ENCODE measurements at regions not wholly inside any gene's neighbourhood (a gene's known extent, or its start where the extent isn't known, plus 50 kb on each side); places are given as distances from the start of the nearest gene placed in this dataset.
A peak's percentile ranks its signal among the peaks of the same experiment; 100 is the strongest.
"Not testable (repeated sequence)": the region's sequence is repeated elsewhere in the genome, so short reads cannot be mapped to it uniquely, and the experiment has no call there.

GRCh38 chr15:85267158-85267857 lies 113.1 kb upstream of the AKAP13 start:
- not testable (repeated sequence) for DNase-seq

GRCh38 chr15:85274315-85275050 lies 105.9 kb upstream of the AKAP13 start:
- peak; percentile 58 for DNase-seq

GRCh38 chr15:85276508-85276907 lies 103.9 kb upstream of the AKAP13 start:
- DNase-seq = no peak

- peak; percentile 34 for DNase-seq
Measured at GRCh38 chr15:85276921-85277320, 103.5 kb upstream of the AKAP13 start.

GRCh38 chr15:85277847-85278370 lies 102.5 kb upstream of the AKAP13 start:
- no peak for DNase-seq

DNA sequence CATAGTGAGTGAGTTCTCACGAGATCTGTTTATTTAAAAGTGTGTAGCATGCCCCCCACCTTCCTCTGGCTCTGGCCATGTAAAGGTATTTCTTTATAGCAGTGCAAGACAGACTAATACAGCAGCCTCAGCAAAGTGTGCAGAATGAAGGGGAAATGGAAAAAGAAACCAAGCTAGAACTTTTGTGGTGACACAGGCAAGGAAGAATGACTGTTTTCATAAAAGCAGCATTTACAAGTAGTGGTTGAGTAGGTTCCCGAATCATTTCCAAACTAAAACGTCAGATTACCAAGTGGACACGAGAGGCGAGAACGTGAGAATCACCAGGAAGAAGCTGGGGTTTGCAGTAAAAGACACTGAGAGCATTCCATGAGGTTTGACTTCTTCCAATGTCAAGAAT lies 100.2 kb upstream of the AKAP13 start:
- DNase-seq = no peak

DNA sequence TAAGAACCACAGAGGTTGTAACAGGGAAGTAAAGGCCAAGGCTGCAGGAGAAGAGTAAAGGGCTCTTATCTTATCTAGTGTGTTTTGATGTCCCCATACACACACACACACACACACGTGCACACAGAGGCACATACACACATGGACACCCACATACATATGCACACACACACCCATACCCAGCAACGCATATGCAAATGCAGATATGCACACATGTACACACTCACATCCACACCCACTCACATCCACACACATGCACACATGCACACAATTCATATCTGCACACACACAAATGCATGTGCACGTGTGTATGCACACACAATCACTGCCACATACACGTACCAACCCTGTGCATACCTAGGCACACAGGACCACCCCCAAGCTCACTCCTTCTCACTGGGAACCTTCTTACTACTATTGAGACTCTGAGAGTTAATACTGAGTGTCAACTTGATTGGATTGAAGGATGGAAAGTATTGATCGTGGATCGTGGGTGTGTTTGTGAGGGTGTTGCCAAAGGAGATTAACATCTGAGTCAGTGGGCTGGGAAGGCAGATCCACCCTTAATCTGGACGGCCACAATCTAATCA lies 99.0 kb upstream of the AKAP13 start:
- DNase-seq = no peak

DNA sequence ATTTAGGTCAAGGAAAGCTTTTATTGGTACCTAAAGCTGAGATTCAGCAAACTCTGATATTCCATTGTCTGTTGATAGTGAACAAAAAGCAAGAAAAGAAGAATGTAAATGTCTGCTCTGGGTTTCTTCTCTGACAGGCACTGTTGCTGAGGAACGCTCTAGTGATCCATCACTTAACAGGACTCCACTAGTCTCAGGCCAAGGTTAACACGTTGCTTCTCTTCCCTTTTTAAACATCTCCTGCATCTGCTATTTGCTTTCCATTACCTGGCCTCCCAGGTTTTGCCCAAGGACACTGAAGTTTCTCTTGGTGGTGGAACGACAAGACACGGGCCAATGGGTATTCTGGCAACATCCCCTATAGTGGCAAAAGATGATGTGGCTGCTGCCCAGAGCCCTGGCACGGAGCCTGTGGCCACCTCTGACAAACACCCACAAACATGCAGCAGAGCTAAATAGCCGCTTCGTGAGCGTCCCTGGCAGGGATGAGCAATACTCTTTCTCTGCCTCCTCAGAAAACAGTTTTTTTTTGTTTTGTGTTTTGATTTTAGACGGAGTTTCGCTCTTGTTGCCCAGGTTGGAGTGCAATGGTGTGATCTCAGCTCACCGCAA lies 97.8 kb upstream of the AKAP13 start:
- DNase-seq = no peak

DNA sequence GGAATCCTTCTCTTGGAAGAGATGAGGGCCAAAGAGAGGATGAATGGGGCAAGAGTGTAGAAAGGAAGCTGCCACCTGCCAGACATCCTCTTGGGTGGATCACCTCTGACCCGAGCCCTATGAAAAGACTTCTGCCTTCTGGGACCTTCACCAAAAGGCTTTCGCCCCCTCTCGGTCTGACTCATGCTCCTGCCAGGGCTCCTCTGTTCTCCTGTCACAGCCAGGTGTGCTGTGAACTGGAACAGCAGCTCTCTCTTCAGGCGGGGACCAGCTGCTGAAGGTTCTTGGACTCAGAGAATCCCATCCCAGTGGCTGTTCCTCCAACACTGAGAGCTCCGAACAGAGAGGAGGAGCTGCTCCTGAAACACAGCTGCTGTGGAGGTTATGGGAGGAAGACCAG lies 96.6 kb upstream of the AKAP13 start:
- DNase-seq = not testable (repeated sequence)

- DNase-seq = no peak
Measured at GRCh38 chr15:85284497-85284896, 95.9 kb upstream of the AKAP13 start.

GRCh38 chr15:85289677-85290365 lies 90.6 kb upstream of the AKAP13 start:
- no peak for DNase-seq

DNA sequence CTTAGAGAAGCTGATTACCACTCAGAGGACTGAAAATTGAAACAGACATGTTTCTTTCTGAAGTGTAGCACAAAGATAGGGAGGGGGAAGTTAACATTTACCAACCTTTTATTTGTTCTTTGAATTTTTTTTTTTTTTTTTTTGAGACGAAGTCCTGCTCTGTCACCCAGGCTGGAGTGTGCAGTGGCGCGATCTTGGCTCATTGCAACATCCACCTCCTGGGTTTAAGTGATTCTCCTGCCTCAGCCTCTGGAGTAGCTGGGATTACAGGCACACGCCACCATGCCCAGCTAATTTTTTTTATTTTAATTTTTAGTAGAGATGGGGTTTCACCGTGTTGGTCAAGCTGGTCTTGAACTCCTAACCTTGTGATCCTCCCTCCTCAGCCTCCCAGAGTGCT lies 87.8 kb upstream of the AKAP13 start:
- DNase-seq = not testable (repeated sequence)

DNA sequence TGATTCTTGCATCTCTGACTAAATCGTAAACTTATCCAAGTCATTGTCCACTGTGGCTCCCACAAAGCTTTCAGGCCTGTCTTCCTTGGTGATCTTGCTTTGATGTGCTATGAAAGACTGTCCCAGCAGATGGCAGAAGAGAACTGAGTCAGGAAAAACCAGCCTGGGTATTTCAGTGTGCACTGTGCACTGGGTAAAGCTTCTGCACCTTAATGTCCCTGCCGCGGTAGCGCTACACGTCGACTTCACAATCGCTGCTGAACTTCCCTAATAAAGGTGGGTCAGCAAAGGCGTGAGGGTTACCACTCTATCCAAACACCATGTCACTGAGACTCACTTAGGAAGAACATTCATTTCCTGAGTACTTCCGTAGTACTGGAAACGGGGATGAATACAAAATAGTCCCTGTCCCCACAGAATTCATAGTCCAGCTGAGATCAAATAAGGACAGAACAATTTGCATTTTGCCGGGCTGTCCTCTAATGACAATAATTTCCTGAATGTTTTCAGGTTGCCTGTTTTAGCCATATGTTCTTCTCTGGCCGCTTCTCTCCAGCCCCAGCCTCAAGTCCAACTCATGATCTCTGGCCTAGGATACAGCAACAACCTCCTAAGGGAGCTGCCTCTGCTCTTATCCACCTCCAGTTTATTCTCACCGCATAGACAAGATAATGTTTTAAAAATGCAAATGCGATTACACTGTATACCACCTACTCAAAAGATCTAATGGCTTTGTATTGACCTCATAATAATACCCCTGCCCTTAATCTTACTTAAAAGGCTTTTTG lies 83.6 kb upstream of the AKAP13 start:
- peak; percentile 82 for DNase-seq

- no peak for DNase-seq
Measured at GRCh38 chr15:85297537-85297936, 82.9 kb upstream of the AKAP13 start.

GRCh38 chr15:85298366-85298765 lies 82.0 kb upstream of the AKAP13 start:
- no peak for DNase-seq

DNA sequence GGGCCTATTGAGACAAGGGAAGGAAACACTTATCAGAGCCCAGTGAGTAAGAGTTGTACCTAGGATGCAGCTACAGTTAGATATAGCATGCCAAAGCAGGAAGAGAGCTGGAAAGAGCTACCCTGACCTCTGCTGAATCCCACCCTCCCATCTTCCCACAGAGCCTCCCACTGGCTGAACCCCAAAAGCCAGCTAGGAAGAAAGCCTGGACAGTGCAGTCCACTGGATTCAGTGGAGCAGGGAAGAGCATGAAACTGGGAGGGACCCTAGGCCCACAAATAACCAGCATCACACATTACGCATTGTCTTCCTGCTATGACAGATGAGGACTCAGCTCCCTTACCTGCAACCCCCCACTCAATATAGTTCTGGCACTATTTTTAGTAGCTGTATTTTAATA lies 81.5 kb upstream of the AKAP13 start:
- no peak for DNase-seq

DNA sequence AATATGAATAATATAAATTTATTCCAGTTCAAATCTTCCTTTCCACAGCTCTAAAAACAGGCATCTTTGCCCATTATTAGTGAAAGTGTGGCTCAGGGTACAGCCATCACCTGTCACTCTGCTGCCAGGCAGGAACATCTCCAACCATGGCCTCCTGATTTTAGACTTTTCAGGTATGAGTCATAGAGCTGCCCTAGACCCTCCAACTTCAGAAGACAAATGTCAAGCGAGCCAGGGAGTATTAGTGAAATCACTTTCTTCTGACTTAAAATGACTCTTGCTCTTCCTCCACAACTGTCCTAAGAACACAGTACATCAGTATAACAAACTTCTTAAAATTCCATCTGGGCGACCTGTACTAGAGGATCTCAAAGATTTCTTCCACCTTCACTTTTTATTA lies 78.1 kb upstream of the AKAP13 start:
- no peak for DNase-seq

DNA sequence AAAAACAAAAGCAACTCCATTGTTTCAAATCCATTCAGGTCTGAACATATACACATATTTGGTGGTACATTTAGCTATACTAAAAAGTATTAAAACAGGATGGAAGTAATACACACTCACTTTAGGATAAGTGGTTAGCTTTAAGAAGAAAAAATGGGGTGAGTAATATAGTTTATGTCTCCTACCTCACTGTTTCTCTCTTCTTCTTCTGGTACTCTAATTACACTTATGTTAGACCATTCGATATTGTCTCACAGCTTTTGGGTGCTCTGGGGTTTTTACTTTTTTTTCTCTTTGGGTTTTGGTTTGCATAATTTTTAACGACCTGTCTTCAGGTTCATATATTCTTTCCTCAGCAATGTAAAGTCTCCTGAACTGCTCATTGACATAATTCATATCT lies 75.4 kb upstream of the AKAP13 start:
- DNase-seq = no peak

- no peak for DNase-seq
Measured at GRCh38 chr15:85306946-85307686, 73.3 kb upstream of the AKAP13 start.

- DNase-seq = no peak
Measured at GRCh38 chr15:85307687-85308045, 72.7 kb upstream of the AKAP13 start.

DNA sequence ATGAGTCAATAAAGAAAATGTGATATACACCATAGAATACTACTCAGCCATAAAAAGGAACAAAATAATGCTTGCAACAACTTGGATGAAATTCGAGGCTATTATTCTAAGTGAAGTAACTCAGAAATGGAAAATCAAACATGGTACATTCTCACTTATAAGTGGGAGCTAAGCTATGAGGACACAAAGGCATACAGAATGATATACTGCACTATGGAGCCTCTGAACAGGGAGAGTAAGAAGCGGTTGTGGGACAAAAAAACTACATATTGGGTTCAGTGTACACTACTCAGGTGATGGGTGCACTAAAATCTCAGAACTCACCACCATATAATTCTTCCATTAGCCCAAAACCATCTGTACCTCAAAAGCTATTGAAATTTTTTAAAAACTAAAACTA lies 68.8 kb upstream of the AKAP13 start:
- DNase-seq = no peak

Measured in activated effector memory CD4-positive, alpha-beta T cell treated with anti-CD3 and anti-CD28 coated beads, Interleukin-2, amount 50 U/mL, for 16 hours (primary cell).